ENCODE measurements at regions not wholly inside any gene's neighbourhood (a gene's known extent, or its start where the extent isn't known, plus 50 kb on each side); places are given as distances from the start of the nearest gene placed in this dataset.

GRCh38 chr15:56295433-56295832 lies 51.8 kb upstream of the RFX7 start:
- CTCF ChIA-PET = interaction anchor here (1.0 to 2.4 kb wide), 5 partner anchors 10 to 45 kb away, joined by 3 to 8 read pairs (median 4); no protein-coding TSS in a partner anchor
- Histone ChIP-seq H3K27ac (no peak overlapping the region), H3K9me3 (no peaks in the 10 kb centered on the region), H3K4me3 (no peak overlapping the region), H3K4me1 (no peaks in the 10 kb centered on the region), H3K4me2 (no peak overlapping the region)
- WGBS (ENCODE audit: missing lambda C conversion rate) = 9% methylated on average over 2 of the region's 2 CpGs
- TF ChIP-seq, protein P1, sequence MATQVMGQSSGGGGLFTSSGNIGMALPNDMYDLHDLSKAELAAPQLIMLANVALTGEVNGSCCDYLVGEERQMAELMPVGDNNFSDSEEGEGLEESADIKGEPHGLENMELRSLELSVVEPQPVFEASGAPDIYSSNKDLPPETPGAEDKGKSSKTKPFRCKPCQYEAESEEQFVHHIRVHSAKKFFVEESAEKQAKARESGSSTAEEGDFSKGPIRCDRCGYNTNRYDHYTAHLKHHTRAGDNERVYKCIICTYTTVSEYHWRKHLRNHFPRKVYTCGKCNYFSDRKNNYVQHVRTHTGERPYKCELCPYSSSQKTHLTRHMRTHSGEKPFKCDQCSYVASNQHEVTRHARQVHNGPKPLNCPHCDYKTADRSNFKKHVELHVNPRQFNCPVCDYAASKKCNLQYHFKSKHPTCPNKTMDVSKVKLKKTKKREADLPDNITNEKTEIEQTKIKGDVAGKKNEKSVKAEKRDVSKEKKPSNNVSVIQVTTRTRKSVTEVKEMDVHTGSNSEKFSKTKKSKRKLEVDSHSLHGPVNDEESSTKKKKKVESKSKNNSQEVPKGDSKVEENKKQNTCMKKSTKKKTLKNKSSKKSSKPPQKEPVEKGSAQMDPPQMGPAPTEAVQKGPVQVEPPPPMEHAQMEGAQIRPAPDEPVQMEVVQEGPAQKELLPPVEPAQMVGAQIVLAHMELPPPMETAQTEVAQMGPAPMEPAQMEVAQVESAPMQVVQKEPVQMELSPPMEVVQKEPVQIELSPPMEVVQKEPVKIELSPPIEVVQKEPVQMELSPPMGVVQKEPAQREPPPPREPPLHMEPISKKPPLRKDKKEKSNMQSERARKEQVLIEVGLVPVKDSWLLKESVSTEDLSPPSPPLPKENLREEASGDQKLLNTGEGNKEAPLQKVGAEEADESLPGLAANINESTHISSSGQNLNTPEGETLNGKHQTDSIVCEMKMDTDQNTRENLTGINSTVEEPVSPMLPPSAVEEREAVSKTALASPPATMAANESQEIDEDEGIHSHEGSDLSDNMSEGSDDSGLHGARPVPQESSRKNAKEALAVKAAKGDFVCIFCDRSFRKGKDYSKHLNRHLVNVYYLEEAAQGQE (IDR thresholded peaks at IDR 0.05) = no peak
- TF ChIP-seq FOSL2 (IDR thresholded peaks at IDR 0.05) = no peak
- TF ChIP-seq FOSL2 (CRISPR knock-in tag; IDR thresholded peaks at IDR 0.05) = no peak
- no peak for TF ChIP-seq HEYL (CRISPR knock-in tag; IDR thresholded peaks at IDR 0.05)
- TF ChIP-seq FOSB (CRISPR knock-in tag; IDR thresholded peaks at IDR 0.05) = no peak
- TF ChIP-seq USF2 (IDR thresholded peaks at IDR 0.05) = no peak
- no peak for TF ChIP-seq ZC3H11A (IDR thresholded peaks at IDR 0.05)
- no peak for TF ChIP-seq ZFP36 (IDR thresholded peaks at IDR 0.05; ENCODE audit: borderline replicate concordance, partially characterized antibody)
- TF ChIP-seq E2F6 (IDR thresholded peaks at IDR 0.05; ENCODE audit: borderline replicate concordance, low read depth) = no peak
- TF ChIP-seq PHF8 (IDR thresholded peaks at IDR 0.05; ENCODE audit: borderline replicate concordance, low read depth) = no peak
- no peak for TF ChIP-seq HDAC2 (IDR thresholded peaks at IDR 0.05)
- no peak for TF ChIP-seq MAFK (IDR thresholded peaks at IDR 0.05; ENCODE audit: partially characterized antibody)
- TF ChIP-seq, protein P2, sequence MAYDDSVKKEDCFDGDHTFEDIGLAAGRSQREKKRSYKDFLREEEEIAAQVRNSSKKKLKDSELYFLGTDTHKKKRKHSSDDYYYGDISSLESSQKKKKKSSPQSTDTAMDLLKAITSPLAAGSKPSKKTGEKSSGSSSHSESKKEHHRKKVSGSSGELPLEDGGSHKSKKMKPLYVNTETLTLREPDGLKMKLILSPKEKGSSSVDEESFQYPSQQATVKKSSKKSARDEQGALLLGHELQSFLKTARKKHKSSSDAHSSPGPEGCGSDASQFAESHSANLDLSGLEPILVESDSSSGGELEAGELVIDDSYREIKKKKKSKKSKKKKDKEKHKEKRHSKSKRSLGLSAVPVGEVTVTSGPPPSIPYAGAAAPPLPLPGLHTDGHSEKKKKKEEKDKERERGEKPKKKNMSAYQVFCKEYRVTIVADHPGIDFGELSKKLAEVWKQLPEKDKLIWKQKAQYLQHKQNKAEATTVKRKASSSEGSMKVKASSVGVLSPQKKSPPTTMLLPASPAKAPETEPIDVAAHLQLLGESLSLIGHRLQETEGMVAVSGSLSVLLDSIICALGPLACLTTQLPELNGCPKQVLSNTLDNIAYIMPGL (CRISPR knock-in tag; IDR thresholded peaks at IDR 0.05; ENCODE audit: borderline replicate concordance) = no peak
- DNase-seq (ENCODE audit: low read depth in 1 of 2, low spot score in 1 of 2) (no peak), FAIRE-seq (no peak), ATAC-seq (no peak)
- POLR2A ChIA-PET = no interaction called here

GRCh38 chr15:56293495-56294292 lies 50.0 kb upstream of the RFX7 start:
- Histone ChIP-seq H3K4me3 (no peak overlapping the region), H3K27ac (no peak overlapping the region), H3K9me3 (no peaks in the 10 kb centered on the region), H3K4me1 (no peaks in the 10 kb centered on the region), H3K4me2 (no peak overlapping the region)
- no peak for FAIRE-seq
- WGBS (ENCODE audit: missing lambda C conversion rate) = 23% methylated on average over 5 of the region's 5 CpGs
- POLR2A ChIA-PET = no interaction called here
- DNase-seq (ENCODE audit: low read depth in 1 of 2, low spot score in 1 of 2) = no peak
- no peak for ATAC-seq
- CTCF ChIA-PET = interaction anchor here (0.9 to 2.4 kb wide), 2 partner anchors 9 to 15 kb away, joined by 4 to 8 read pairs; no protein-coding TSS in a partner anchor
- no peak for TF ChIP-seq TFCP2L1 (CRISPR knock-in tag; IDR thresholded peaks at IDR 0.05)

All from A549 (cell line).